Stimulated activated CD8-positive, alpha-beta memory T cell treated with anti-CD3 and anti-CD28 coated beads, Interleukin-4, amount 100 ng/mL, for 1 hour (primary cell): ENCODE measurements at regions not wholly inside any gene's neighbourhood (a gene's known extent, or its start where the extent isn't known, plus 50 kb on each side); places are given as distances from the start of the nearest gene placed in this dataset.

Experiments used
- DNase-seq, 2 donors: peaks; one replicate each; pipeline ENCODE4 v3.0.0-alpha.2; 2020; ENCODE audit warnings: low read depth in 2 of 2, low spot score in 1 of 2

GRCh38 chr5:8316608-8317280 lies 447.8 kb downstream of the MTRR start:
- no peak for DNase-seq

GRCh38 chr5:8317335-8317734 lies 448.4 kb downstream of the MTRR start:
- DNase-seq, result no peak

- no peak for DNase-seq
These were observed 451.3 kb downstream of the MTRR start for GRCh38 chr5:8320244-8320643.

DNA sequence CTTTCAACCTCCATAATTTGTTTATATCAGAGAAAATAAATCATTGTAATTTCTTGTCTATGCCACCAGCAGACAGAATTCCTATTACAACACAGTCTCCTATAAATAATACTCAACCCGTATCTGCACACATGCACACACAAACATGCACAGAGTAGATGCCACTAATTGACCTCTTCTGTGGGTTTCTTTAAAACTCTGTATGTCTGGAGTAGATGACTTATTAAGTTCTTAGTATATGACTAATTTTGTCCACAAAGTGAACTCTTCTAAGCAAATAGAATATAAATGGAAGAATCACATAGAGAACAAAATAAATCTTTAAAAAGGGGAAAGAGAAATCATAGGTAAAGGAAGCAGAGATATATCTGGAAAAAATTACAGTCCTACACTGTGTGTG lies 452.3 kb downstream of the MTRR start:
- DNase-seq, result no peak

DNA sequence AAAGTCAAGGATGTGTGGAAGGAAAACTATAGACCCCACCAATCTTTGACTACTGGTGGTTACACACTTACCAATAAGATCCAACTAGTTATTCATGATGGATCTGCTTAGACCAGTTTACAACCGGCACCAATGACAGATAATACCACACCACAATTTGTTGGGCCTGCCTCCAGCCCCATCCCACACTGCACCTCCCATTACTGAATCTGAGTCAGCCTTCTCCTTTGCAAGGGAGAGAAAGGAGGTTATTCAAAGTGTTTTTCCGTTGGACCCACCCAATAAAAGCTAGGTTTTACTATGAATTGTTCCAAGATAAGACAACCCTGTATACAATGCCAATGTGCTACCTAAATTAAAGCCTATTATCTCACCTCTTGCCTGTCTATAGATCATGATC lies 453.5 kb downstream of the MTRR start:
- DNase-seq, result no peak

DNA sequence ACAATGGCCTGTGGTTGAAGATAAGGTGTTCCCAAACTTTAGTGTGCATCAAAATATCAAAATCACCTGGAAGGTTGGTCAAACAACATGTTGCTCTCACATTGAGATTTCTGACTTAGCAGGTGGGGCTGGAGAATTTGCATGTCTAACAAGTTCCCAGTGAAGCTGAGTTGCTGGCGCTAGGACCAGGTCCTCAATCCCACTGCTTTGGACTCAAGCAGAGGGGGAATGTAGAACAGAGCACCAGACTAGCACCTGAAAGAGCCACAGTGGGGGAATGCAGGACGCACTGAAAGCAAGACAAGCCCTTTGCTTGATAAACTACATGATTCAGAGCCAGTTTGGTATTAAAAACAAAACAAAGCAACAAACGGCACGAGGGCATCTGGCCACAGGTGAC lies 458.1 kb downstream of the MTRR start:
- DNase-seq, result no peak

DNA sequence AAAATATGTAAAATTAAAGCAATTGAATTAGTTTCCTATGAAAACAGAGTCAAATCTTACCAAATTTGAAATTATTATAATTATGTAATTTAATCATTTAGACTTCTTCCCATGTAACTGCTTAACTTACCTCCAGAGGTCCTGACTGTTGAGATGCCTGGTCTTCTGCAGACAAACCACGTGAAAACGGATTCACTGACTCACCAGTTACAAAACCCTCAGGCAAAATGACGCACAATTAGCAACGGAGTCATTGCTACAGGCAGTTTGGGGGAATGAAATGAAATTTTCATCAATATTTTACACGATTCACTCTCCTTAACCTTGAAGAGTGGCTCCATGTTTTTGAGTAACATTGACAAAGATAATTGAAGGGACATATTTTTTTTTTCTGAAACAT lies 460.8 kb downstream of the MTRR start:
- DNase-seq, result no peak

- no peak for DNase-seq
These were observed 463.9 kb downstream of the MTRR start for GRCh38 chr5:8332666-8333445.

GRCh38 chr5:8333485-8333884 lies 464.5 kb downstream of the MTRR start:
- no peak for DNase-seq

DNA sequence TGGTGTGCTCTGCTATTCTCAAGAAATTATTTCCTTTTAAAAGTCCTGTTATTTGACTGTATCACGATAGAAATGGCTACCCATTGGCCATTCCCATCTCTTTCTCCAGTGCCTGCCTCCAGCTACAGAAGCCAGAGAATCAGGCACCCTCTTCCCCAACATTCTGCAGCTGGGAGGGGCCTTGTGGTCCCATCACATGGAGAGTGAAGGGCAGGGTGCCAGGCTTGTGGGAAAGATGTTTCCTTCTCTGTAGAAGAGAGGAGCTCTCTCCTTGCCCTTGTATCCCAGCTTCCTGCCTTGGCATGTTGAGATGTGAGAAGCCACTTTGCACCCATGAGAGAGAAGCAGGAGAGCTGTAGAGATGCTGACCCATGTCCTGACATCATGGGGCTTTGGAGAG lies 465.0 kb downstream of the MTRR start:
- no peak for DNase-seq

GRCh38 chr5:8340261-8340660 lies 471.3 kb downstream of the MTRR start:
- DNase-seq, result no peak

- DNase-seq, result no peak
These were observed 471.9 kb downstream of the MTRR start for GRCh38 chr5:8340739-8341344.

GRCh38 chr5:8341406-8341805 lies 472.5 kb downstream of the MTRR start:
- no peak for DNase-seq

- DNase-seq, result no peak
These were observed 479.0 kb downstream of the MTRR start for GRCh38 chr5:8347984-8348383.

GRCh38 chr5:8349855-8350254 lies 480.9 kb downstream of the MTRR start:
- DNase-seq, result no peak

GRCh38 chr5:8350644-8351339 lies 481.8 kb downstream of the MTRR start:
- no peak for DNase-seq

GRCh38 chr5:8355981-8356380 lies 487.0 kb downstream of the MTRR start:
- no peak for DNase-seq

DNA sequence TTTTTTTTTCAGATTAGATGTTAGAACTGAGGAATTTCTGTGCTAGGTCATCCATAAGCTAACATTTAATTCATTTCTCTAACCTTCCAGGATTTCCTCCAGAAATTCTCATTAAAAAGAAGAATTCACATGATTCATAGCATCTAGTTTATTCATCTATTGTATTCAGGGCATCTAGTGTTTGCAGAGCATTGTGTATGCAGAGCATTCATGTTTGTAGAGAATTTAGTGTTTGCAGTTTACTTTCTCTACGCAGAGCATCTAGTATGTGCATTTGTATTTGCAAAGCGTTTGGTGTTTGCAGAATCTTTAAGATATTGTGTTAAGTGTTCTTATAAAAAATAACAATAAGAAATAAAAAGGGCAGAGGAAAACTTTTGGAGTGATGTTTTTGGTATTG lies 491.1 kb downstream of the MTRR start:
- no peak for DNase-seq

- DNase-seq, result no peak
These were observed 493.5 kb downstream of the MTRR start for GRCh38 chr5:8362495-8362894.

GRCh38 chr5:8363138-8363537 lies 494.2 kb downstream of the MTRR start:
- no peak for DNase-seq

- no peak for DNase-seq
These were observed 497.3 kb downstream of the MTRR start for GRCh38 chr5:8366266-8366665.

DNA sequence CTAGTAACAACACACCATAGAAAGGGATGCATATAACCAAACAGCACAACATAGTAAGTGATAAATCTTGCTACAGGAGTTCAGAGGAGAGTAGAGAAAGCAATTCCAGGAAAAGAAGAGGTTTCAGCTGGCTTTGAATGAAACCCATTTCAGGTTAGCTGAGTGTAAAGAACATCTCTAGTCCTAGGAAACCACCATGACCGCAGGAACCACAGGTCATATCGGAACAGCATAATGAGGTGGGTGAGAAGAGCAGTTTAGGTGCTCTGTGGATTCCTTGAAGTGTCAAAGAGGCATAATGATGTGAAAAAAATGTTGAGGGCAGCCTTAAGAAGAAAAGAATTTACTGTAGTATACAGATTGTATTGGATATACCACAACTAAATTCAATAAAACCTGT lies 507.5 kb downstream of the MTRR start:
- no peak for DNase-seq
